Erythroblast (primary cell): ENCODE measurements at regions not wholly inside any gene's neighbourhood (a gene's known extent, or its start where the extent isn't known, plus 50 kb on each side); places are given as distances from the start of the nearest gene placed in this dataset.

Source experiments
- GATA1 ChIP-seq: IDR thresholded peaks from 2 replicates; pipeline ENCODE4 v1.6.1; 2011; ENCODE audit warnings: low read depth, mild to moderate bottlenecking, control low read depth, low read length, moderate library complexity
- POLR2A ChIP-seq: IDR thresholded peaks from 2 replicates; pipeline ENCODE4 v1.6.1; 2011; ENCODE audit warnings: mild to moderate bottlenecking, low read length

DNA sequence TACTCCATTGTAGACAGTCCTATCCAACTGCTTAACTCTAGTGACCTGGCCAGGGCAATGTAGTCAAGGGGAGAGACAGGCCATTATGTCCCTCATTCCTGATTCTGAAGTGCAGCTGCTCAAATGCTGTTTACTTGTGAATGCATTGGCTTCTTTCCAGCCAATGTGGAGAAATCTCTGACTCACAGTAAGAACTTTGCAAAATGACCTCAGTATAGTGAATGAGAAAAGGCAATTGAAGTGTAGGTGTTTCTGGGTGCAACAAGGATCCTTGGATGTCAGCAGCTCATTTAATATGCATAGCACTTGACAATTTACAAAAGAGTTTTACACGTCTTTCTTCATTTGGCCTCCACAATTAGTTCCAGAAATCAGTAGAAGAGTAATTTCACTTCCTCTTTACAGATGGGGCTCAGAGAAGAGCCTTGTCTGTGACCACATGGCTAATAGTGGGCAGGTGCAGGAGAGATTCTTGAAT is 367.2 kb downstream of the OSTF1 start:
- TF ChIP-seq POLR2A (no peak), GATA1 (no peak)
